Activated naive CD4-positive, alpha-beta T cell treated with anti-CD3 and anti-CD28 coated beads, Interleukin-2, amount 50 U/mL, for 72 hours (primary cell): ENCODE measurements at regions not wholly inside any gene's neighbourhood (a gene's known extent, or its start where the extent isn't known, plus 50 kb on each side); places are given as distances from the start of the nearest gene placed in this dataset.

Experiments used
- ATAC-seq, 2 donors: fragments of 150-1000 bp; cut with Tn5 transposase; 2 replicates each; pipeline ENCODE4 v1.10.0; 2021; ENCODE audit warnings: mild to moderate bottlenecking in 2 of 2, moderate library complexity in 2 of 2
- DNase-seq, 2 donors: peaks; one replicate each; pipeline ENCODE4 v3.0.0; 2021 to 2022; ENCODE audit warnings: low spot score in 2 of 2
- H3K27ac Mint-ChIP-seq, 2 donors: one replicate each; pipeline ENCODE4 v1.8.0; 2022; ENCODE audit warnings: mild to moderate bottlenecking in 2 of 2, mixed read lengths in 2 of 2
- H3K36me3 Mint-ChIP-seq, 2 donors: one replicate each; pipeline ENCODE4 v1.8.0; 2022; ENCODE audit warnings: mixed read lengths in 2 of 2
- H3K9me3 Mint-ChIP-seq, 2 donors: one replicate each; pipeline ENCODE4 v1.8.0; 2022; ENCODE audit warnings: mixed read lengths in 2 of 2

- H3K9me3 Mint-ChIP-seq: no peaks in the 10 kb centered on the region
- ATAC-seq (no peak), DNase-seq (no peak)
- no peak overlapping the region for H3K27ac Mint-ChIP-seq
- no peaks in the 10 kb centered on the region for H3K36me3 Mint-ChIP-seq
These were observed 299.8 kb downstream of the LRFN2 start for GRCh38 chr6:40287296-40287850.

- ATAC-seq: no peak
- H3K9me3 Mint-ChIP-seq: no peaks in the 10 kb centered on the region
- H3K36me3 Mint-ChIP-seq: no peaks in the 10 kb centered on the region
- no peak overlapping the region for H3K27ac Mint-ChIP-seq
- no peak for DNase-seq
These were observed 300.4 kb downstream of the LRFN2 start for GRCh38 chr6:40286721-40287120.

GRCh38 chr6:40285996-40286395 is 301.2 kb downstream of the LRFN2 start:
- Mint-ChIP-seq H3K36me3 (no peaks in the 10 kb centered on the region), H3K27ac (no peak overlapping the region), H3K9me3 (no peaks in the 10 kb centered on the region)
- no peak for ATAC-seq
- no peak for DNase-seq

GRCh38 chr6:40285535-40285934 is 301.6 kb downstream of the LRFN2 start:
- ATAC-seq: no peak
- Mint-ChIP-seq H3K9me3 (no peaks in the 10 kb centered on the region), H3K36me3 (no peaks in the 10 kb centered on the region), H3K27ac (no peak overlapping the region)
- no peak for DNase-seq

GRCh38 chr6:40282986-40283385 is 304.2 kb downstream of the LRFN2 start:
- ATAC-seq (no peak), DNase-seq (no peak)
- Mint-ChIP-seq H3K36me3 (no peaks in the 10 kb centered on the region), H3K9me3 (no peaks in the 10 kb centered on the region), H3K27ac (no peak overlapping the region)

GRCh38 chr6:40281402-40281801 is 305.8 kb downstream of the LRFN2 start:
- no peak overlapping the region for H3K27ac Mint-ChIP-seq
- H3K36me3 Mint-ChIP-seq: no peaks in the 10 kb centered on the region
- no peaks in the 10 kb centered on the region for H3K9me3 Mint-ChIP-seq
- ATAC-seq (no peak), DNase-seq (no peak)

- no peak for DNase-seq
- no peaks in the 10 kb centered on the region for H3K9me3 Mint-ChIP-seq
- ATAC-seq: no peak
These were observed 306.9 kb downstream of the LRFN2 start for GRCh38 chr6:40280231-40280630.

GRCh38 chr6:40276141-40276540 is 311.0 kb downstream of the LRFN2 start:
- H3K36me3 Mint-ChIP-seq: no peaks in the 10 kb centered on the region
- no peak overlapping the region for H3K27ac Mint-ChIP-seq
- DNase-seq (no peak), ATAC-seq (no peak)
- H3K9me3 Mint-ChIP-seq: no peaks in the 10 kb centered on the region

More at GRCh38 chr6:40280231-40280630, 306.9 kb downstream of the LRFN2 start:
- Mint-ChIP-seq H3K27ac (no peak overlapping the region), H3K36me3 (no peaks in the 10 kb centered on the region)

- Mint-ChIP-seq H3K9me3 (no peaks in the 10 kb centered on the region), H3K36me3 (no peaks in the 10 kb centered on the region), H3K27ac (no peak overlapping the region)
- ATAC-seq (no peak), DNase-seq (no peak)
These were observed 313.1 kb downstream of the LRFN2 start for GRCh38 chr6:40274058-40274457.

GRCh38 chr6:40268614-40269013 is 318.6 kb downstream of the LRFN2 start:
- ATAC-seq (no peak), DNase-seq (no peak)
- Mint-ChIP-seq H3K9me3 (no peaks in the 10 kb centered on the region), H3K36me3 (no peaks in the 10 kb centered on the region), H3K27ac (no peak overlapping the region)

GRCh38 chr6:40268166-40268565 is 319.0 kb downstream of the LRFN2 start:
- ATAC-seq (no peak), DNase-seq (no peak)
- H3K27ac Mint-ChIP-seq: no peak overlapping the region
- no peaks in the 10 kb centered on the region for H3K9me3 Mint-ChIP-seq
- H3K36me3 Mint-ChIP-seq: no peaks in the 10 kb centered on the region

GRCh38 chr6:40265615-40266014 is 321.5 kb downstream of the LRFN2 start:
- Mint-ChIP-seq H3K27ac (no peak overlapping the region), H3K9me3 (peaks cover 4 to 8% of the 10 kb centered on the region in 2 donors), H3K36me3 (no peaks in the 10 kb centered on the region)
- DNase-seq: no peak
- no peak for ATAC-seq

- H3K27ac Mint-ChIP-seq: no peak overlapping the region
- ATAC-seq (no peak), DNase-seq (no peak)
- H3K9me3 Mint-ChIP-seq: peaks cover 8 to 10% of the 10 kb centered on the region in 2 donors
- H3K36me3 Mint-ChIP-seq: no peaks in the 10 kb centered on the region
These were observed 323.2 kb downstream of the LRFN2 start for GRCh38 chr6:40263970-40264369.

- ATAC-seq: no peak
- H3K27ac Mint-ChIP-seq: no peak overlapping the region
- DNase-seq: no peak
- no peaks in the 10 kb centered on the region for H3K36me3 Mint-ChIP-seq
- H3K9me3 Mint-ChIP-seq: peaks cover 8 to 10% of the 10 kb centered on the region in 2 donors
These were observed 324.8 kb downstream of the LRFN2 start for GRCh38 chr6:40262363-40262762.

GRCh38 chr6:40258531-40258930 is 324.3 kb upstream of the MOCS1 start:
- no peak for ATAC-seq
- H3K36me3 Mint-ChIP-seq: no peaks in the 10 kb centered on the region
- no peak overlapping the region for H3K27ac Mint-ChIP-seq
- DNase-seq: no peak
- peaks cover 8 to 10% of the 10 kb centered on the region in 2 donors for H3K9me3 Mint-ChIP-seq

- Mint-ChIP-seq H3K27ac (no peak overlapping the region), H3K36me3 (no peaks in the 10 kb centered on the region), H3K9me3 (peaks cover 8 to 10% of the 10 kb centered on the region in 2 donors)
- DNase-seq: no peak
- ATAC-seq: no peak
These were observed 322.6 kb upstream of the MOCS1 start for GRCh38 chr6:40256831-40257230.

- DNase-seq (no peak), ATAC-seq (no peak)
- no peaks in the 10 kb centered on the region for H3K36me3 Mint-ChIP-seq
- H3K9me3 Mint-ChIP-seq: peaks cover 8% of the 10 kb centered on the region in 2 donors
- H3K27ac Mint-ChIP-seq: no peak overlapping the region
These were observed 322.0 kb upstream of the MOCS1 start for GRCh38 chr6:40256224-40256623.

GRCh38 chr6:40253420-40253819 is 319.2 kb upstream of the MOCS1 start:
- no peak for DNase-seq
- no peak overlapping the region for H3K27ac Mint-ChIP-seq
- no peak for ATAC-seq
- H3K9me3 Mint-ChIP-seq: no peaks in the 10 kb centered on the region
- H3K36me3 Mint-ChIP-seq: no peaks in the 10 kb centered on the region
